ENCODE measurements at regions not wholly inside any gene's neighbourhood (a gene's known extent, or its start where the extent isn't known, plus 50 kb on each side); places are given as distances from the start of the nearest gene placed in this dataset.
"Not testable (repeated sequence)": the region's sequence is repeated elsewhere in the genome, so short reads cannot be mapped to it uniquely, and the experiment has no call there.

- not testable (repeated sequence) for H4K5ac ChIP-seq (ENCODE audit: insufficient read length, low read depth, low read length); DNase-seq; H2AFZ ChIP-seq (ENCODE audit: low read length); H2BK5ac ChIP-seq (ENCODE audit: insufficient read length, low read length); H3K9me3 ChIP-seq (ENCODE audit: control insufficient read depth, low read depth, low read length); H3K18ac ChIP-seq (ENCODE audit: insufficient read length, low read depth, low read length); H3K4ac ChIP-seq (ENCODE audit: low read depth, low read length); H3K27ac Mint-ChIP-seq; H3K27ac ChIP-seq (ENCODE audit: insufficient read length, low read depth, low read length); H3K56ac ChIP-seq (ENCODE audit: insufficient read length, low read depth, low read length); H3K27me3 Mint-ChIP-seq (ENCODE audit: low read depth); H3K4me3 Mint-ChIP-seq; H3K4me2 ChIP-seq (ENCODE audit: insufficient read depth, insufficient read length, low read length); H3K23me2 ChIP-seq (ENCODE audit: insufficient read length, low read depth, low read length, poor library complexity, severe bottlenecking); H2BK15ac ChIP-seq (ENCODE audit: low read depth, low read length); H3K79me2 ChIP-seq (ENCODE audit: insufficient read depth, low read length); H3K23ac ChIP-seq (ENCODE audit: insufficient read length, low read depth, low read length); H2BK12ac ChIP-seq (ENCODE audit: insufficient read length, low read depth, low read length); H3K4me1 ChIP-seq (ENCODE audit: insufficient read depth, low read length); H2AK5ac ChIP-seq (ENCODE audit: insufficient read length, low read length); H2BK120ac ChIP-seq (ENCODE audit: low read depth, low read length, poor library complexity, severe bottlenecking); H3K79me1 ChIP-seq (ENCODE audit: insufficient read depth, low read depth, low read length, poor library complexity, severe bottlenecking); H3K9ac ChIP-seq (ENCODE audit: extremely low read depth, insufficient read length, low read length); H3K36me3 Mint-ChIP-seq (ENCODE audit: insufficient read depth in 1 of 3, low read depth in 3 of 3); H4K8ac ChIP-seq (replicated peaks; ENCODE audit: insufficient read length, low read depth, low read length); H3K9me3 Mint-ChIP-seq; H4K91ac ChIP-seq (ENCODE audit: insufficient read length, low read depth, low read length); H3T11ph ChIP-seq (ENCODE audit: low read length); H3K14ac ChIP-seq (ENCODE audit: insufficient read depth, low read length); H2BK20ac ChIP-seq (ENCODE audit: low read depth, low read length, poor library complexity, severe bottlenecking); H4K20me1 ChIP-seq (ENCODE audit: control insufficient read depth, insufficient read depth, insufficient read length); H3K27me3 ChIP-seq (ENCODE audit: insufficient read depth, low read length)
- no CpG with 5 or more reads among the region's 3 CpGs for WGBS (ENCODE audit: extremely low coverage, insufficient read length, low lambda C conversion rate)
- H3K4me1 Mint-ChIP-seq: peaks cover 7 to 14% of the 10 kb centered on the region in 2 experiments
Observed at GRCh38 chr6:60779591-60779990, 1506.4 kb downstream of the KHDRBS2 start.

DNA sequence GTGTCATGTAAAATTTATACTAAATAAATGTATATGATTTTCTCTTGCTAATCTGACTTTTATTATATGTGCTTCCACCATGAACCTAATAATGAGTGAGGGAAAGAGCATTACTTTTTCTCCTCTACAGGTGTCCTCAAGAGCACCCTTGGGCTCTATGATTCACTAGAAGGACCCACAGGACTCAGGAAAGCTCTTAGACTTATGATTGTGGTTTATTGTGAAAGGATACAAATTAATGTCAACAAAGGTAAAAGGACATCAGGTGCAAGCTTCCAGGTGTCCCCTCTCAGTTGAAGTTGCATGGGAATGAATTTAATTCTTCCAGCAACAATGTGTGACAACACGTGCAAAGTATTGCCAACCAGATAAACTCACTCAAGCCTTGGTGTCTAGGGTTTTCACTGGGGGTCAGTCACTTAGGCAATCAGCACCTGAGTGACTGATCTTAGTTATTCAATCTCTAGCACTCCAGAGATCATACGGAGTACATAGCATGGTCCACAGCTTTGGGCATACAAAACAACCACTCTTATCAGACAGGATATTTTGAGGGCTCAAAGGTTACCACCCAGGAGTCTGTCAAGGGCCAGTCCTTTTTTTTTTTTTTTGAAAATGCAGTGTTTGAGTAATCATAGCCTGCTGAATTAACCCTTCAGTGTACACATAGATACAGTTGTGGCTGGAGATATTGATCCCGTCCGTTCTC lies 1518.1 kb downstream of the KHDRBS2 start:
- H3K23ac ChIP-seq (ENCODE audit: insufficient read length, low read depth, low read length); H4K91ac ChIP-seq (ENCODE audit: insufficient read length, low read depth, low read length); H3K4me1 Mint-ChIP-seq; H2BK12ac ChIP-seq (ENCODE audit: insufficient read length, low read depth, low read length); H2BK20ac ChIP-seq (ENCODE audit: low read depth, low read length, poor library complexity, severe bottlenecking); H3K23me2 ChIP-seq (ENCODE audit: insufficient read length, low read depth, low read length, poor library complexity, severe bottlenecking); H3K4me2 ChIP-seq (ENCODE audit: insufficient read depth, insufficient read length, low read length); H3T11ph ChIP-seq (ENCODE audit: low read length); H3K9me3 ChIP-seq (ENCODE audit: control insufficient read depth, low read depth, low read length); H3K18ac ChIP-seq (ENCODE audit: insufficient read length, low read depth, low read length); H3K27ac ChIP-seq (ENCODE audit: insufficient read length, low read depth, low read length); H4K20me1 ChIP-seq (ENCODE audit: control insufficient read depth, insufficient read depth, insufficient read length); H3K4me3 Mint-ChIP-seq; H3K27ac Mint-ChIP-seq; H3K9me3 Mint-ChIP-seq; H2BK120ac ChIP-seq (ENCODE audit: low read depth, low read length, poor library complexity, severe bottlenecking); H3K4ac ChIP-seq (ENCODE audit: low read depth, low read length); H2BK15ac ChIP-seq (ENCODE audit: low read depth, low read length); H3K56ac ChIP-seq (ENCODE audit: insufficient read length, low read depth, low read length); H4K5ac ChIP-seq (ENCODE audit: insufficient read length, low read depth, low read length); H3K27me3 Mint-ChIP-seq (ENCODE audit: low read depth); H3K9ac ChIP-seq (ENCODE audit: extremely low read depth, insufficient read length, low read length); H4K8ac ChIP-seq (replicated peaks; ENCODE audit: insufficient read length, low read depth, low read length); H3K79me2 ChIP-seq (ENCODE audit: insufficient read depth, low read length); H3K27me3 ChIP-seq (ENCODE audit: insufficient read depth, low read length); H2BK5ac ChIP-seq (ENCODE audit: insufficient read length, low read length); H3K79me1 ChIP-seq (ENCODE audit: insufficient read depth, low read depth, low read length, poor library complexity, severe bottlenecking); H3K4me1 ChIP-seq (ENCODE audit: insufficient read depth, low read length); H3K36me3 Mint-ChIP-seq (ENCODE audit: insufficient read depth in 1 of 3, low read depth in 3 of 3); H3K14ac ChIP-seq (ENCODE audit: insufficient read depth, low read length); H2AFZ ChIP-seq (ENCODE audit: low read length); H2AK5ac ChIP-seq (ENCODE audit: insufficient read length, low read length); DNase-seq: not testable (repeated sequence)
- WGBS (ENCODE audit: extremely low coverage, insufficient read length, low lambda C conversion rate): no CpG with 5 or more reads among the region's 4 CpGs
